ENCODE measurements at regions not wholly inside any gene's neighbourhood (a gene's known extent, or its start where the extent isn't known, plus 50 kb on each side); places are given as distances from the start of the nearest gene placed in this dataset.

DNA sequence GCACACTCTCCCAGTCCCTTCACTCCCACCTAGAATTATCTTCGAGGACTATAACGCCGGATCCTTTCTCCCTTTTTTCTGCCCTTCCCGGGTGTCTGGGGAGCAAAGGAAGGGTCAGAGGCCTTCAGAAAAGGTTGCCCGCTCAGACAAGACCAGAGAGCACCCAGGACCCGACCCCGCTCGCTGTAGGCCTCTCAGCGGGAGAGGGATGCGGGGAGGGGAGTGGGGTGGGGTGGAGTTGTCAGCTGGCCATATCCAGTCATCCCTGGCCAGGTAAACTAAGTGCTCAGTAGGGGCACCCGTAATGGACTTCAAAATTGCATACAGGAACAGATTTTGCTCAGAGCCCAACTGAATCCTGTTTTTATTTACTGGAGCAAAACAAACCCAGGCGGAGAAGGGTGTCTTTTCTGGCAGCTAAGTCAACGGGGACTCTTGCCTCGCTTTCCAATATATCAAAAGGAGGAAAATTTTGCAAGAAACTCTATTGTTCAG lies 65.0 kb downstream of the NOL4 start:
- no peaks in the 10 kb centered on the region for H3K36me3 Mint-ChIP-seq (ENCODE audit: low read depth)
- peaks cover 19% of the 10 kb centered on the region for H3K27me3 Mint-ChIP-seq
- no peak overlapping the region for H3K4me3 Mint-ChIP-seq
- H3K27ac Mint-ChIP-seq, result no peak overlapping the region
- H3K9me3 Mint-ChIP-seq, result no peaks in the 10 kb centered on the region
- intact Hi-C loops (cut with micrococcal nuclease), result no loop called here
- H3K4me1 Mint-ChIP-seq (ENCODE audit: low read depth), result no peaks in the 10 kb centered on the region

DNA sequence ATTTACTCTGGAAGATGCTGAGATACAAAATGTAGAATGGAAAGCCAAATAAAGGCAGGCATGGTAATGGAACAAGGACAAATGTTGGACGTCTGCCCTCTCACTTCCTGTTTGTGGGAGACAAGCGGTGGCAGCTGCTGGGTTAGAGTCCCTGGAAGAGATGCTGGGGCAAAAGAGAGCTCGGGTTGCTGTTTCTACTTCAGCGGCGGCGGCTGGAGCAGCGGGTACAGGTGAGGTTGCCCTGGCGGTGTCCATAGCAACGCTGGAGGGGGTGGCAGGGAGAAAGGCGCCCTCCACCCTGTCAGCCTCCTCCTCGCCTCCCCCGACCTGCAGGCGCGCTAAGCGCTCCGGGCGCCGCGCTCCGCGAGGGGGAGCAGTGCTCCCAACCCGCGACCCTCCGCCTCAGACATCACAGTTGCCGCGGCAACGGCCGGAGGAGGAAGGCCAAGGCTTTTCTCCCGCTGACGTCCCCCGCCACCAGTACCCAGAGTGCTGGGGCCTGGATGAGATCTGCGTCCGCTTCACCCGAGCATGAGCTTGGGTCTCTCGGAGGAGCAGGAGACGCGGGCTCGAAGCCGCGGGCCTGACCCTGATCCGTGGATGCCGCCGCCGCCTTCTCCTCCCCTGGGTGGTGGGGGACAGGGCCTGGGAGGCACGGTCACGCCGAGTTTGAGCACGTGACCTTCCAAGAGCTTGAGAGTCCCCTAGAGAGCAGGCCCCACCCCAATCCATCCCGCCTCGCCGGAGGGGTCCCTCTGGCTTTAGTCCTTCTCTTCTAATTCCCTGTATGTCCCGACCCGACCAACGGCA lies 65.6 kb downstream of the NOL4 start:
- H3K9me3 Mint-ChIP-seq, result no peaks in the 10 kb centered on the region
- H3K36me3 Mint-ChIP-seq (ENCODE audit: low read depth), result no peaks in the 10 kb centered on the region
- no peaks in the 10 kb centered on the region for H3K4me1 Mint-ChIP-seq (ENCODE audit: low read depth)
- no peak overlapping the region for H3K27ac Mint-ChIP-seq
- peaks cover 19% of the 10 kb centered on the region for H3K27me3 Mint-ChIP-seq
- intact Hi-C loops (cut with micrococcal nuclease), result no loop called here
- H3K4me3 Mint-ChIP-seq, result no peak overlapping the region

DNA sequence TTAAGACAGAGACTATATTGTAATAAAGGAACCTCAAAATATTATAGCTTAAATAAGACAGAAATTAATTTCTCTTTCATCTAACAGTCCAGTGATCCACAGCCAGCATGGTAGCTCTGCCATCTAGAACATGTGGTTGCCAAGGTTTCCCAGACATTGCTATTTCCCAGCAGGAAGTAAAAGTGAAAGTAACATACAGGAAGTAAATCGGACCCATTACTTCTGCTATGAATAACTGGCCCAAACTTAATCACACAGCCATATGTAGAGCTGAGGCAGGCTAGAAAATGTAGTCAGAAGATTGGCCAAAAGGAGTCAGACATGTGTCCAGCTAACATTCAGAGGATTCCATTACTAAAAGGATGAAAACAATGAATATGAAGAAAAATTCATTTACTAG lies 71.0 kb downstream of the NOL4 start:
- Mint-ChIP-seq H3K27me3 (peaks cover 6% of the 10 kb centered on the region), H3K4me1 (ENCODE audit: low read depth) (no peaks in the 10 kb centered on the region), H3K4me3 (no peak overlapping the region), H3K9me3 (no peaks in the 10 kb centered on the region), H3K27ac (no peak overlapping the region), H3K36me3 (ENCODE audit: low read depth) (no peaks in the 10 kb centered on the region)
- intact Hi-C loops (cut with micrococcal nuclease), result no loop called here

DNA sequence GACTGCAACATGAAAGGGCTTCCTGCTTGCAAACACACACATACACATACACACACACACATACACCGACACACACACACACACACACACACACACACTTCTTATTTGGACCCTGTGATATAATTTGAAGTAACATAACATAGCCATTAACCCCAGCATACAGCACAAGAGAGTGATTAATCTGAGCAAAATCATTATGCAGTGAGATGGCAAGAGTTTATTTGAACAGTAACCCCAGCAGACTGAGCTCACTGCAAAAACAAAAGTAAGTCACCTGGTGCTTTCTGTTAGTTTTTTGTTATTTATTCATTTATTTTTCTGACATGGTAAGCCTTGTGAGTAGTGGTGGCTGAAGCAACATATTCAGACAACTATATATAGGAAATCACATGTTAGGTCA lies 93.7 kb downstream of the NOL4 start:
- Mint-ChIP-seq H3K4me3 (no peak overlapping the region), H3K4me1 (ENCODE audit: low read depth) (no peaks in the 10 kb centered on the region), H3K27ac (no peak overlapping the region), H3K9me3 (no peaks in the 10 kb centered on the region), H3K27me3 (no peaks in the 10 kb centered on the region), H3K36me3 (ENCODE audit: low read depth) (no peaks in the 10 kb centered on the region)
- intact Hi-C loops (cut with micrococcal nuclease), result no loop called here

- Mint-ChIP-seq H3K9me3 (no peaks in the 10 kb centered on the region), H3K27ac (no peak overlapping the region), H3K27me3 (no peaks in the 10 kb centered on the region), H3K4me1 (ENCODE audit: low read depth) (no peaks in the 10 kb centered on the region), H3K36me3 (ENCODE audit: low read depth) (no peaks in the 10 kb centered on the region), H3K4me3 (no peak overlapping the region)
- intact Hi-C loops (cut with micrococcal nuclease), result no loop called here
These were observed 96.3 kb downstream of the NOL4 start for GRCh38 chr18:34128436-34128835.

DNA sequence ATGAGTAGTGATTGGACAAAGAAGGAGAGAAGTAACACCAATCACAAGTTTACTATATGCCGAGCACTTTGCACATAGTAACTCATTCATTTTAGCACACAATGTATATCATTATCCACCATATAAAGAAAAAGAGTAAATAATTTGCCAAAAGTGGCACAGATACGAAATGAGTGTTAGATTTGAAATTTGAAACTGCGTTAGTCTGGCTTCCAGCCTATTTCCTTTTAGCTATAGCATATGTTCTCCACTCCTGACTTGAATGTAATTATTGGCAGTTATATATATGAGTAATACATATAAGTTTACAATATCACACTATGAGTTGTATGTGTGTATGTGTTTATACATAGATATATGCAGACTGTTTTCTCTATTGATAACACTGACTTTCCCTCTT lies 98.6 kb downstream of the NOL4 start:
- intact Hi-C loops (cut with micrococcal nuclease), result no loop called here
- no peaks in the 10 kb centered on the region for H3K9me3 Mint-ChIP-seq
- no peak overlapping the region for H3K4me3 Mint-ChIP-seq
- H3K36me3 Mint-ChIP-seq (ENCODE audit: low read depth), result no peaks in the 10 kb centered on the region
- H3K27me3 Mint-ChIP-seq, result no peaks in the 10 kb centered on the region
- H3K27ac Mint-ChIP-seq, result no peak overlapping the region
- no peaks in the 10 kb centered on the region for H3K4me1 Mint-ChIP-seq (ENCODE audit: low read depth)

- H3K4me3 Mint-ChIP-seq, result no peak overlapping the region
- H3K9me3 Mint-ChIP-seq, result no peaks in the 10 kb centered on the region
- H3K27ac Mint-ChIP-seq, result no peak overlapping the region
- H3K36me3 Mint-ChIP-seq (ENCODE audit: low read depth), result no peaks in the 10 kb centered on the region
- H3K4me1 Mint-ChIP-seq (ENCODE audit: low read depth), result no peaks in the 10 kb centered on the region
- H3K27me3 Mint-ChIP-seq, result no peaks in the 10 kb centered on the region
- intact Hi-C loops (cut with micrococcal nuclease), result loop anchor here (2.0 to 5.0 kb wide), 2 partner anchors 666 to 684 kb away; no protein-coding TSS in a partner anchor
These were observed 101.9 kb downstream of the NOL4 start for GRCh38 chr18:34122724-34123334.

GRCh38 chr18:34121200-34121721 lies 103.5 kb downstream of the NOL4 start:
- Mint-ChIP-seq H3K27ac (no peak overlapping the region), H3K9me3 (no peaks in the 10 kb centered on the region), H3K36me3 (ENCODE audit: low read depth) (no peaks in the 10 kb centered on the region), H3K27me3 (no peaks in the 10 kb centered on the region), H3K4me3 (no peak overlapping the region), H3K4me1 (ENCODE audit: low read depth) (no peaks in the 10 kb centered on the region)
- intact Hi-C loops (cut with micrococcal nuclease), result loop anchor here (5.0 kb wide), 1 partner anchor 686 kb away; no protein-coding TSS in a partner anchor

DNA sequence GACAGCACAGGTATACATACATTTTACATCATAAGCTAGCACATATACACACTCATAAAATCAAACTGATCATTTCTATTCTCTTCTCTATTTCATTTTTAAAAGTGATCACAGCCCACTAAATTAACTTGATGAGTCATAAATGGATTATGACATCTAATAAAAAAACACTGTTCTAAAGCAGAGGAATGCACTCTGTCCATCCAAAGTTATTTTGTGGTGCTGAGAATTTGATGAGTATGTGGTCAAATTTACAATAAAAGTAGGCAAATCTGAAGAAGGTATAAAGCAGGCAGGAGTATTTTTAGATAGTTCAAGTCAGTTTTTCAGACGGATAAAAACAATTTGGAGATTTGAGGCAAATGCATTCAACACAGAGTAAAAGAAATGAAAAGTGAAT lies 104.4 kb downstream of the NOL4 start:
- Mint-ChIP-seq H3K36me3 (ENCODE audit: low read depth) (no peaks in the 10 kb centered on the region), H3K4me3 (no peak overlapping the region), H3K27ac (no peak overlapping the region), H3K9me3 (no peaks in the 10 kb centered on the region), H3K27me3 (no peaks in the 10 kb centered on the region), H3K4me1 (ENCODE audit: low read depth) (no peaks in the 10 kb centered on the region)
- intact Hi-C loops (cut with micrococcal nuclease), result loop anchor here (5.0 kb wide), 1 partner anchor 687 kb away; no protein-coding TSS in a partner anchor

- Mint-ChIP-seq H3K4me1 (ENCODE audit: low read depth) (no peaks in the 10 kb centered on the region), H3K9me3 (no peaks in the 10 kb centered on the region), H3K27me3 (no peaks in the 10 kb centered on the region), H3K27ac (no peak overlapping the region), H3K36me3 (ENCODE audit: low read depth) (no peaks in the 10 kb centered on the region), H3K4me3 (no peak overlapping the region)
- intact Hi-C loops (cut with micrococcal nuclease), result no loop called here
These were observed 107.4 kb downstream of the NOL4 start for GRCh38 chr18:34117319-34117718.

DNA sequence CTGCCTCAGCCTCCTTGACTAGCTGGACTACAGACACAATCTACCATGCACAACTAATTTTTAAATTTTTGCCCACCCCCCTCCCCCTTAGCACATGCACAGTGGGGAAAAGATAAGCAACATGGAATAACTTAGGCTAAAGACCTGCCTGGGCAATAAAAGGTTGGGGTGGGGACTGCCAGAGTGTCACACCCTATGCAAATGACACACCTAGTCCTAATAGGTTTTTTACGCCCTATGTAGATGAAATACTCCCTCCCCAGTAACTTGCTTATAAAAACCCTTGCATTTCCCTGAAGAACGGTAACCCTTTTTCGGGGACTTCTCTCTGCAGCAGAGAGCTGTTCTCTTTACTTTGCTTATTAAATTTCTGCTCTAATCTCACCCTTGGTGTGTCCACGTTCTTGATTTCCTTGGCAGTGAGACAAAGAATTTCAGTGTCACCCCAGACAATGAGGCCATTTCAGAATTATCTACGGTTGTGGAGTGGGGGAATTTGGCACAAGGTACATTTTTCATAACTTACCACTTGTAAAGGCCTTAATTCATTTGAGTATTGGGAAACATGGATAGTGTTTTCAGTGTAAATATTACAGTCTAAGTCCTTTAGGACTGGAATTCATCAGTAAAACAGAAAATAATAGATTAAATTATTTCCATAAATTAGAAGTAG lies 109.2 kb downstream of the NOL4 start:
- Mint-ChIP-seq H3K9me3 (no peaks in the 10 kb centered on the region), H3K27me3 (no peaks in the 10 kb centered on the region), H3K4me3 (no peak overlapping the region), H3K36me3 (ENCODE audit: low read depth) (no peaks in the 10 kb centered on the region), H3K4me1 (ENCODE audit: low read depth) (no peaks in the 10 kb centered on the region), H3K27ac (no peak overlapping the region)
- intact Hi-C loops (cut with micrococcal nuclease), result no loop called here

DNA sequence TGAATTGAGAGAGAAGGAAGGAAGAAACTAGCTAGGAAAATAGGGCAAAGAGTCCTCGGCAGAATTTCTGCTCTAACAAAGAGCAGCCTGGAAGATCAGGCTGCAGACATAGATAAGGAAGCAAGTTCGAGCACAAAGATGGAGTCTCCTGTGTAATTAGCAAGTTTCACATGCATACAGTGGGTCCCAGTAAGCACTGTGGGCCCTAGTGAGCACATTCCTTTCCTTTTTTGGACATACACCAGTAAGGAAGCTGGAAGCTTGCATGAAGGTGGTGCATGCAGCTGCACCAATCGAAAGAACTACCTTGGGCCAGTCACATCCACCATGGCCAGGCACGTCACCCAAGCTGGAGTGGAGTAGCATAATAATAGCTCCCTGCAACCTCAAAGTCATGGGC lies 109.7 kb downstream of the NOL4 start:
- Mint-ChIP-seq H3K4me1 (ENCODE audit: low read depth) (no peaks in the 10 kb centered on the region), H3K36me3 (ENCODE audit: low read depth) (no peaks in the 10 kb centered on the region), H3K9me3 (no peaks in the 10 kb centered on the region), H3K27ac (no peak overlapping the region), H3K27me3 (no peaks in the 10 kb centered on the region), H3K4me3 (no peak overlapping the region)
- intact Hi-C loops (cut with micrococcal nuclease), result no loop called here

- Mint-ChIP-seq H3K36me3 (ENCODE audit: low read depth) (no peaks in the 10 kb centered on the region), H3K9me3 (peaks cover 17% of the 10 kb centered on the region), H3K4me3 (no peak overlapping the region), H3K4me1 (ENCODE audit: low read depth) (no peaks in the 10 kb centered on the region), H3K27me3 (no peaks in the 10 kb centered on the region), H3K27ac (no peak overlapping the region)
- intact Hi-C loops (cut with micrococcal nuclease), result no loop called here
These were observed 116.5 kb downstream of the NOL4 start for GRCh38 chr18:34108206-34108605.

- Mint-ChIP-seq H3K36me3 (ENCODE audit: low read depth) (no peaks in the 10 kb centered on the region), H3K4me3 (no peak overlapping the region), H3K27me3 (no peaks in the 10 kb centered on the region), H3K9me3 (no peaks in the 10 kb centered on the region), H3K4me1 (ENCODE audit: low read depth) (no peaks in the 10 kb centered on the region), H3K27ac (no peak overlapping the region)
- intact Hi-C loops (cut with micrococcal nuclease), result no loop called here
These were observed 126.6 kb downstream of the NOL4 start for GRCh38 chr18:34098109-34098508.

Data from dendritic cell treated with granulocyte-macrophage colony-stimulating factor and Interleukin-4, amounts not matched to agents 40 ng/mL and 50 ng/mL, for 4 days (primary cell).